ENCODE measurements at regions not wholly inside any gene's neighbourhood (a gene's known extent, or its start where the extent isn't known, plus 50 kb on each side); places are given as distances from the start of the nearest gene placed in this dataset.
A peak's percentile ranks its signal among the peaks of the same experiment; 100 is the strongest.
"Not testable (repeated sequence)": the region's sequence is repeated elsewhere in the genome, so short reads cannot be mapped to it uniquely, and the experiment has no call there.

DNA sequence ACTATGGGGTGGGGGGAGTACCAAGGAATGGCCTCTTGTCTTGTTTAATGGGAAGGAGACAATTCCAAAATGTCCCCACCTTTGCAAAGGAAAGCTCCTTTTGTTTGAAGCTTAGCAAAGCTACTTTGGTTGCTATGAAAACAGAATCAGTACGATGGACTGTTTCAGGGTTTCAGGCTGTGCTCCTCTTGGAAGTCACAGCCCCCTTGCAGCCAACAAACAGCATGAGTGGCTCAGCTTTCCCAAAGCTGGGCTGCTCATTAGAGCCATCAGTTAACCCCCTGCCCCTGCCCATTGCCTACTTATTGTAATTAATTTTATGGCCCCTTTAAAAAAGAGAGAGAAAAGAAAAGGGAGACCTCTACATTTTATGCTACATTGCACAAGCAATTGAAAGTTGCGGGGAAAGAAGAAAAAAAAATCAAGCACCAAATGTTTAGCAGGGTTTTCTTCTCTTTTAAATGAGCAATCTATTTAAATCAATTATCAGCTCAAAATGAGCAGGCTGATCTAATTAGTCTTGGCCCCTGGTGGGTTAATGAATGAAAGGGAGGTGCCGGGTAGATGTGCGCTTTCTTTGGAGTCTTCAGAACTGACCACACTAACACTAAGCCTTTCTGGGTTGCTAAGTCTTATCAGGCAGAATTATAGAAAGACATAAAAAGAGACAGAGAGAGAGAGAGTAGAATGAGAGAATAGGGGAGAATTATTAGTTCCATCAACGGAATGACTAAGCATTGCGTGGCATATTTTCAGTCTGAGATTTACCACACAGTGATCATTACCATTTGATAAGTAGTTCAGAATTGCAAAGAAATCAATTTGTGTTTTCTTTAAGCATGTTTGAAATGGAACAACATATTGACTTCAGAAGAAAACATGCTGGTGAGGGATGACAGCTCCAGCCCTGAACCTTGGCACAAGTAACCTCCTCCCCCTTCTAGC lies 284.9 kb downstream of the INSIG2 start:
- H3K36me3 Mint-ChIP-seq (ENCODE audit: low read depth, unreplicated experiment) = no peaks in the 10 kb centered on the region
- no peaks in the 10 kb centered on the region for H3K79me2 ChIP-seq (ENCODE audit: insufficient read depth, low read length)
- H3K36me3 ChIP-seq (ENCODE audit: insufficient read depth, low read length) = no peaks in the 10 kb centered on the region
- H2AFZ ChIP-seq (ENCODE audit: low read depth, low read length) = no peak overlapping the region
- no peak overlapping the region for H3K4me3 Mint-ChIP-seq (ENCODE audit: unreplicated experiment)
- peaks cover 11% of the 10 kb centered on the region for H3K4me1 Mint-ChIP-seq (ENCODE audit: low read depth, unreplicated experiment)
- no peaks in the 10 kb centered on the region for H3K27me3 ChIP-seq (ENCODE audit: insufficient read depth, low read length)
- H3K4me1 ChIP-seq (ENCODE audit: insufficient read depth, low read length) = peaks cover 8% of the 10 kb centered on the region
- no peak overlapping the region for H3K4me3 ChIP-seq (ENCODE audit: insufficient read depth, low read depth, low read length)
- H3K27ac Mint-ChIP-seq (ENCODE audit: unreplicated experiment) = no peak overlapping the region
- H3K9me3 ChIP-seq (ENCODE audit: insufficient read depth, low read depth, low read length) = no peaks in the 10 kb centered on the region
- no peaks in the 10 kb centered on the region for H4K20me1 ChIP-seq (ENCODE audit: insufficient read depth, low read length)
- FAIRE-seq (no peak), DNase-seq (ENCODE audit: low read depth) (peak; percentile 23)
- H3K27ac ChIP-seq (ENCODE audit: low read depth, low read length) = no peak overlapping the region
- no peak for TF ChIP-seq EZH2 (IDR thresholded peaks at IDR 0.05; ENCODE audit: insufficient read depth, low read length)
- TF ChIP-seq, protein P1, sequence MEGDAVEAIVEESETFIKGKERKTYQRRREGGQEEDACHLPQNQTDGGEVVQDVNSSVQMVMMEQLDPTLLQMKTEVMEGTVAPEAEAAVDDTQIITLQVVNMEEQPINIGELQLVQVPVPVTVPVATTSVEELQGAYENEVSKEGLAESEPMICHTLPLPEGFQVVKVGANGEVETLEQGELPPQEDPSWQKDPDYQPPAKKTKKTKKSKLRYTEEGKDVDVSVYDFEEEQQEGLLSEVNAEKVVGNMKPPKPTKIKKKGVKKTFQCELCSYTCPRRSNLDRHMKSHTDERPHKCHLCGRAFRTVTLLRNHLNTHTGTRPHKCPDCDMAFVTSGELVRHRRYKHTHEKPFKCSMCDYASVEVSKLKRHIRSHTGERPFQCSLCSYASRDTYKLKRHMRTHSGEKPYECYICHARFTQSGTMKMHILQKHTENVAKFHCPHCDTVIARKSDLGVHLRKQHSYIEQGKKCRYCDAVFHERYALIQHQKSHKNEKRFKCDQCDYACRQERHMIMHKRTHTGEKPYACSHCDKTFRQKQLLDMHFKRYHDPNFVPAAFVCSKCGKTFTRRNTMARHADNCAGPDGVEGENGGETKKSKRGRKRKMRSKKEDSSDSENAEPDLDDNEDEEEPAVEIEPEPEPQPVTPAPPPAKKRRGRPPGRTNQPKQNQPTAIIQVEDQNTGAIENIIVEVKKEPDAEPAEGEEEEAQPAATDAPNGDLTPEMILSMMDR (IDR thresholded peaks at IDR 0.05; ENCODE audit: insufficient read depth, low read depth, low read length) = no peak
- no peak overlapping the region for H3K9ac ChIP-seq (ENCODE audit: low read length)
- no peaks in the 10 kb centered on the region for H3K9me3 Mint-ChIP-seq (ENCODE audit: unreplicated experiment)
- no peak overlapping the region for H3K4me2 ChIP-seq (ENCODE audit: low read length)
- peaks cover 20% of the 10 kb centered on the region for H3K27me3 Mint-ChIP-seq (ENCODE audit: low read depth, unreplicated experiment)

GRCh38 chr2:118371515-118371914 lies 283.2 kb downstream of the INSIG2 start:
- H3K36me3 ChIP-seq (ENCODE audit: insufficient read depth, low read length) = no peaks in the 10 kb centered on the region
- TF ChIP-seq, protein P1 (IDR thresholded peaks at IDR 0.05; ENCODE audit: insufficient read depth, low read depth, low read length) = peak; percentile 67
- TF ChIP-seq EZH2 (IDR thresholded peaks at IDR 0.05; ENCODE audit: insufficient read depth, low read length) = no peak
- no peaks in the 10 kb centered on the region for H3K9me3 ChIP-seq (ENCODE audit: insufficient read depth, low read depth, low read length)
- no peak overlapping the region for H3K4me3 Mint-ChIP-seq (ENCODE audit: unreplicated experiment)
- peaks cover 11% of the 10 kb centered on the region for H3K4me1 Mint-ChIP-seq (ENCODE audit: low read depth, unreplicated experiment)
- H3K79me2 ChIP-seq (ENCODE audit: insufficient read depth, low read length) = no peaks in the 10 kb centered on the region
- no peak overlapping the region for H3K4me3 ChIP-seq (ENCODE audit: insufficient read depth, low read depth, low read length)
- no peaks in the 10 kb centered on the region for H3K9me3 Mint-ChIP-seq (ENCODE audit: unreplicated experiment)
- no peak overlapping the region for H3K27ac Mint-ChIP-seq (ENCODE audit: unreplicated experiment)
- H4K20me1 ChIP-seq (ENCODE audit: insufficient read depth, low read length) = no peaks in the 10 kb centered on the region
- DNase-seq (ENCODE audit: low read depth) (peak; percentile 29), FAIRE-seq (no peak)
- no peak overlapping the region for H3K27ac ChIP-seq (ENCODE audit: low read depth, low read length)
- H3K27me3 Mint-ChIP-seq (ENCODE audit: low read depth, unreplicated experiment) = peaks cover 12% of the 10 kb centered on the region
- no peak overlapping the region for H3K4me2 ChIP-seq (ENCODE audit: low read length)
- H2AFZ ChIP-seq (ENCODE audit: low read depth, low read length) = no peak overlapping the region
- H3K4me1 ChIP-seq (ENCODE audit: insufficient read depth, low read length) = peaks cover 8% of the 10 kb centered on the region
- no peak overlapping the region for H3K9ac ChIP-seq (ENCODE audit: low read length)
- no peaks in the 10 kb centered on the region for H3K36me3 Mint-ChIP-seq (ENCODE audit: low read depth, unreplicated experiment)
- H3K27me3 ChIP-seq (ENCODE audit: insufficient read depth, low read length) = no peaks in the 10 kb centered on the region

GRCh38 chr2:118369521-118369920 lies 281.2 kb downstream of the INSIG2 start:
- H3K4me3 Mint-ChIP-seq (ENCODE audit: unreplicated experiment); H3K27ac Mint-ChIP-seq (ENCODE audit: unreplicated experiment): not testable (repeated sequence)

More at GRCh38 chr2:118369521-118369920, 281.2 kb downstream of the INSIG2 start:
- not testable (repeated sequence) for H2AFZ ChIP-seq (ENCODE audit: low read depth, low read length); H3K36me3 ChIP-seq (ENCODE audit: insufficient read depth, low read length); H3K27ac ChIP-seq (ENCODE audit: low read depth, low read length); H3K9ac ChIP-seq (ENCODE audit: low read length); DNase-seq (ENCODE audit: low read depth); H3K79me2 ChIP-seq (ENCODE audit: insufficient read depth, low read length); H3K4me3 ChIP-seq (ENCODE audit: insufficient read depth, low read depth, low read length); H3K4me1 Mint-ChIP-seq (ENCODE audit: low read depth, unreplicated experiment); H3K9me3 ChIP-seq (ENCODE audit: insufficient read depth, low read depth, low read length); H3K9me3 Mint-ChIP-seq (ENCODE audit: unreplicated experiment); H3K36me3 Mint-ChIP-seq (ENCODE audit: low read depth, unreplicated experiment); H3K4me1 ChIP-seq (ENCODE audit: insufficient read depth, low read length); FAIRE-seq; H4K20me1 ChIP-seq (ENCODE audit: insufficient read depth, low read length); H3K27me3 ChIP-seq (ENCODE audit: insufficient read depth, low read length); H3K4me2 ChIP-seq (ENCODE audit: low read length)
- H3K27me3 Mint-ChIP-seq (ENCODE audit: low read depth, unreplicated experiment) = peaks cover 12% of the 10 kb centered on the region
